T-helper 1 cell treated with Interleukin-12 subunit alpha and Interleukin-12 subunit beta and Interleukin-4 antibody, amounts not matched to agents 30 ng/mL and 1 ng/mL, for 36 hours (primary cell): ENCODE measurements at regions not wholly inside any gene's neighbourhood (a gene's known extent, or its start where the extent isn't known, plus 50 kb on each side); places are given as distances from the start of the nearest gene placed in this dataset.

Experiments
- intact Hi-C: fragments of 100-400 bp; cut with micrococcal nuclease; formaldehyde crosslinking; loops from one replicate; pipeline ENCODE4 v1.15.1; 2024

DNA sequence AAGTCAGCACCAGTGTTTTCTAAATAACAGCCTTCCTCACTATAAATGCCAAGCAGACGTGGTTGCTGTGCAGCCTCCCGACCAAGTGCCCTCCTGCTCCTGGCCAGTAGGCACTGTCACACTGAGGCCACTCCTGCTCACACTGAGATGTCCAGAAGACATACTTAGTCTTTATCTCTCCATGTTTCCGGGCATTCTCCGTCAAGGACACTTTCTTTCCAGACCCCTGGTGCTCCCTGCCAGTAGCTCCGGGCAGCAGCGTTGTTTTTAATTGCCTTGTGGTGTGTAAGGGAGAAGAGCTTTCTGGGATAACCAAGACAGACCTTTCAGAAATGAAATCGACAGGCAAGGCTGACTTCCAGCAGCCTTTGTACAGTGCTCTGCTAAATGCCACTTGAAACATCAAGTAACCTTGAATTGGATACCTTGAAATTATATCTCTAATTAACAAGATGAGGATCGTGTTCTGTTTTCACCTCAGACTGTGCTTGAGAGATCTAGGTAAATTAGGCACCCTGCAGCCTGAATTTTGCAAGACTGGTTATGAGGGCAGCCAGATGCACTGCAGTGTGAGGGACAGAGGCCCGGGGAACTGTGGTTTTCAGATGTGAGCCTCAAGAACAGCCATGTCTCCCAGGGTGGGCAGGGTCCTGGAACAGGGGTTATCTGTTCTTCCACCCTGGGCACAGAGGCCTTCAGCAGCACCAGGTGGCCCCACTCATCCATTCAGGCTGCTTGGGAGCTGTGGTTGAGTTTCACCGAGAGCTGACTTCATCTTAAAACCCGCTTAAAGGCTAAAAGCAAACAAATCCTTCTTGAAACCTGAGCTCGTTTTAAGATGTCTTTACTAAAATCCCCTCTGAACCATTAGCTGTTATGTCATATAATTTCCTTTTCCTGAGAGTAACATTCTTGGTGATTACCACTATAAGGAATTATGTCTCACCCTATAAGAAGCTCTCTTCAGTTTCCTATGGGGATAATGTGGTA lies 105.5 kb upstream of the IL12A start:
- intact Hi-C loops = no loop called here

DNA sequence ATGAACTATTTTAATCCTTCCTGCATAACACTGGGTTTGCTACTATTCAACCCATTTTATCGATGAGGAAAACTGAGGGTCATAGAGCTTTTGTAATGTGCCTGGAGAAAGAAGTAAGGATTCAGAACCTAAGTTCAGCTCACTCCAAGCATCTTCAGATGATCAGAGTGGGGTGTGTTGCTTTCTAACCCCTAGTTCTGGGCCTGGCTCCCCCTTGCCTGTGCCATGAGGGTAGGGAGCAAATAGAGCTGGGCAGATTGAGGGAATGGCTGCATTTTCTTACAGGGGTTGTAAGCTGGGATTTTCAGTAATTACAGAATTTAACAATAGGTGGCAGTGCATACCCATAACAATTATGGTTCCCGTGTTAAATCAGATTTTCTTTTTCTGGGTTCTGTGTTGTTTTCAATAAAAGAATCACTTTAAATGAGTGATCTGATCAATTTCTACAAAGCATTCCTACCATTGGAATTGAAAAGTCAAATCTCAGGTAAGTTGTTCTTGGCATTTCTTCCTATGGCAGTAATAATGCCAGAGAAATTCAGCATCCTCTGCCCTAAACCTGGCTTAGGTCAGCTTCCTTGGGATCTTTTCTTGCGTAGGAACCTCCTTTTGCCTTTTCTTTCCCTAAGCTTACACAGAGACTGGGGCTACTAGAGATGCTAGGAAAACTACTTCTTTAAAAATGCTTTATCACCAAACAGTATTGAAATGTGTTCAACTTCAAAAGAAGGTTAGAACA lies 103.8 kb upstream of the IL12A start:
- intact Hi-C loops = loop anchor here (1.0 to 5.0 kb wide), 7 partner anchors 103 to 601 kb away; partner anchors contain the start of genes C3orf80, IFT80, IL12A and SMC4

DNA sequence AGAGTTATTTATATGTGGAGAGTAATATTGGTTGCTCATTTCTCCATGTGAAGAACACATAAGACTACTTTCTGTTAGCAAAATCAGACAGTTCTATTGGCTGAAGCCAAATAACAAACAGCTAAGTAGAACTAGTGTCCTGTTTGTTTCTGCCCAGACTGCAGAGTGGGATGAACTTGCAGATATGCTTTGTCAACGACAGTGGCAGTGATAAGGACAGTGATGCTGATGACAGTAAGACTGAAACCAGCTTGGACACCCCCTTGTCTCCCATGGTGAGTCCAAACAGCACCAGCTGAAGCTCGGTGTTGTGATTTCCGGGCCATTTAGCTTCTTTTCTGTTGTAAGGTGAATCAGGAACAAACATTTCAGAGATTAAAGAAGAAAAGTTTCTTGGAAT lies 102.6 kb upstream of the IL12A start:
- intact Hi-C loops = loop anchor here (5.0 kb wide), 1 partner anchor 511 kb away; the partner anchor contains the start of genes IFT80 and SMC4

DNA sequence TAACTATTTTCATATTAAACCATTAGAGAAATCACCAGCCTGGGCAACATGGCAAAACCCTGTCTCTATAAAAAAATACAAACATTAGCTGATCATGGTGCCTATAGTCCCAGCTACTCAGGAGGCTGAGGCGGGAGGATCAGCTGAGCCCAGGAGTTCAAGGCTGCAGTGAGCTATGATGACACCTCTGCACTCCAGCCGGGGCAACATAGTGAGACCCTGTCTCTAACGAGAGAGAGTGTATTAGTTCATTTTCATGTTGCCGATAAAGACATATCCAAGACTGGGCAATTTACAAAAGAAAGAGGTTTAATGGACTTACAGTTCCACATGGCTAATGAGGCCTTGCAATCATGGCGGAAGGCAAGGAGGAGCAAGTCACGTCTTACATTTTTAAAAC lies 102.1 kb upstream of the IL12A start:
- intact Hi-C loops = loop anchor here (5.0 kb wide), 1 partner anchor 511 kb away; the partner anchor contains the start of genes IFT80 and SMC4

GRCh38 chr3:159887168-159887567 lies 101.5 kb upstream of the IL12A start:
- intact Hi-C loops = loop anchor here (5.0 kb wide), 1 partner anchor 510 kb away; the partner anchor contains the start of genes IFT80 and SMC4

DNA sequence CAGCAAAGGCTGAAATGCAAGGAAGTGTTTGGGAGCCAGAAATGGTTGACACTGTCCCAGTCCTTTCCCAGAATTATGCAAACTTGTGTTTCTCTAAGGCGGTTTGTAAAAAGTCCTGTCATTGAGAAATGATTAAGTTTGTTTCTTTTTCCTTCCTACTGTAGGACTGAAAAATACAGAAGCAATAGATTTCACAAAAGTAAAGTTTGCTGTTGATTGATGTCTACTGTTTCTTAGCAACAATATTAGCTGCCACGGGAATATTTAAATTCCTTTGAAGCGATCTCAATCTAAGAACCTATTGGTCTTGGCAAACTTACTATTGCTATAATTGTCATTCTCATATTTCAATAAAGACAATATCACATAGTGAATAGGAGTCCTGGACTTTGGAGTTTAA lies 100.7 kb upstream of the IL12A start:
- intact Hi-C loops = loop anchor here (5.0 kb wide), 1 partner anchor 509 kb away; the partner anchor contains the start of genes IFT80 and SMC4

- intact Hi-C loops = no loop called here
These were observed 96.4 kb upstream of the IL12A start for GRCh38 chr3:159892171-159892795.

DNA sequence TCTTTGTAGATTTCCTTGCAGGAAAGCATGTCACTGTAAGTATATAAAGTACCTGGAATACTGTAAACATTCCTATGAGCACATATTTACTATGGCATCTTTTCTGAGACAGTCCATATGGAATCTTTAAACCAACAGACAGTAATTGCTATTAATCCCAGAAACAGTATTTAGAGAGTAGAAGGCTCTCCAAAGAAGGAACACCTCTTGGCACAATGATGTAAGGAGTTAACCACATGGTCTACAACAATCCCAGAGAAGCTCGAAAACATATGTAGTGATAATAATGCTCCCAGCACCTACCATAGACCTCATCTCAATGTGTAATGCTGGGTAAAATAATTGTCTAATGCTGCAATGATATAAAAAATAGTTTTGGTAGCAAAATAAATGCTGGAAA lies 95.8 kb upstream of the IL12A start:
- intact Hi-C loops = no loop called here

- intact Hi-C loops = no loop called here
These were observed 94.2 kb upstream of the IL12A start for GRCh38 chr3:159894386-159894785.

DNA sequence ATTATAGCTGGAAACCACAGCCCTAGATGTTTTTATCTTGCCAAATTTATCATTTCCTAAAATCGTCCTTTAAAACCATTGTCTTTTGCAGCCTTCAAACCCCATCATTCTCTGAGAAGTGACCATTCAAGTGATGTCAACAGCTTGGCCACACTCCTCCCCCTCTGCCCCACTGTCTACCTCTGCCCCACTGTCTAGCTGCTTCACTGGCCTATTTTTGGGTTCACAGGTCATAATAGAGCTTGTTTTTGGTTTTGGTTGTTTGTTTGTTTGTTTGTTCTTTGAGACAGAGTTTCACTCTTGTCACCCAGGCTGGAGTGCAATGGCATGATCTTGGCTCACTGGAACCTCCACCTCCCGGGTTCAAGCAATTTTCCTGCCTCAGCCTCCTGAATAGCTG lies 93.2 kb upstream of the IL12A start:
- intact Hi-C loops = no loop called here

- intact Hi-C loops = no loop called here
These were observed 92.1 kb upstream of the IL12A start for GRCh38 chr3:159896543-159896942.

DNA sequence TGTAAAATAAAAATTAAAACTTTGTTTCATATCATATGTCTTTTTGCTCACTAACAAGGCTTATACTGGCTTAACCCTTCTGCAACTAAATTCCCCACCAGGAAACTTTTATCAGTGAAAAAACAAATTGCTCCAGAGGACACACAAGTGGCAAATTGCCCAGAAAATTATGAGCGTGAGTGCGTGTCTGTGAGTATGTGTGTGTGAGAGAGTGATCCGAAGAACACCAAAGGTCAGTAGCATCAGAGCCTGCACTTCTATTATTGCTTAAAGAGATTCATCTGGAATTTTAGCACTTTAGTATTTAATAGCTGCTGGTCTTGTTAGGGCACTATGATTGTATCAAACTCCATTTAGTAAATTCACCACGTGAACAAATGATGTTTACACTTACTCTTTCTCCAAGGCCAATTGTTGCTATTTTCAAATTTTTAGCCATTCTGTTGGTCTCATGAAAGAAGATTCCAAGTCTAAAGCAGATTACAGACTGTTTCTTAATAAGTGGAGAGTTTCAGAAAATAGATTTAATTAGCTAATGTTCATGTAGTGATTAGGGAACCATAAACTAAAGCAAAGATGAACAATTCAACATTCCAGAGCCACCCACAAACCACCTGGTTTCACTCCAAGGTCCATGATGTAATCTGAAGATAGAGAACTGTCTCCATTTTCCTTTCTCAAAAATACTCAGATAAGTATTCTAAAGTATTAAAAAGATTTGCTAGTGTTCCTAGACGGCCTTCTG lies 91.1 kb upstream of the IL12A start:
- intact Hi-C loops = no loop called here

DNA sequence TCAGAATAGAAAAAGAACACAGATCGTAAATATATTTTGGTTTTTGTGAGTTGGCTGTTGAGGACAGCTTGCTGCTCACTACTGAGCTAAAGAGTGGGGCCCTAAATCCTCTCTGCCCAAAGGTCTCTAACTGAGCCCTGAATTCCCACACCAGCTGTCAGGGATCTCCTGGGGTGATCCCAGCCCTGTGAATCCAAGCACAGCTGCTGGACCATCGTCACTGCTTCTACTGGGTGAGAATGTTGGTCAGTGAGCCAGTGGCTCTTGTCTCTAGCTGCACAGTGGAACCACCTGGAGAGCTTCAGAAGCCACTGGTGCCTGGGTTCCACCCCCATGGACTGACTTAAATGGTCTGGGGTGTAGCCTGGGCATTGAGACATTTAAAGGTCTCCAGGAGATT lies 90.5 kb upstream of the IL12A start:
- intact Hi-C loops = no loop called here

DNA sequence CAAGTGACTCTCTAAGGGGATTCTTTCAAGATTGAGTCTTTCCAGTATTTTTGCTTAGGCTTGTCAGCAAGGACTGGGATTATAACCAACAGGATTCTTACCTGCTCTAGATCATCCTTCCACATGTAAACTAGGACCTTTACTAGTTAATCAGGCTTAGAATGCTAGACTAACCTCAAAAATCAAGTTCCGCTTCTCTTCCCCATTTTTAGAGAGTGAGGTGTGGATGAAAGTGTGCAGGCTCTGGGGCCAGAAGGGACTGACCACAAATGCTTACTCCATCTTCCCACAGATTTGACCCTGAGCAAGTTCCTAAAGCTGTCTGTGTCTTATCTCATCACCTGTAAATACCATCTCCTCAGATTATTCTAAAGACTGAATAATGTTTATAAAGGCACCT lies 89.5 kb upstream of the IL12A start:
- intact Hi-C loops = no loop called here

DNA sequence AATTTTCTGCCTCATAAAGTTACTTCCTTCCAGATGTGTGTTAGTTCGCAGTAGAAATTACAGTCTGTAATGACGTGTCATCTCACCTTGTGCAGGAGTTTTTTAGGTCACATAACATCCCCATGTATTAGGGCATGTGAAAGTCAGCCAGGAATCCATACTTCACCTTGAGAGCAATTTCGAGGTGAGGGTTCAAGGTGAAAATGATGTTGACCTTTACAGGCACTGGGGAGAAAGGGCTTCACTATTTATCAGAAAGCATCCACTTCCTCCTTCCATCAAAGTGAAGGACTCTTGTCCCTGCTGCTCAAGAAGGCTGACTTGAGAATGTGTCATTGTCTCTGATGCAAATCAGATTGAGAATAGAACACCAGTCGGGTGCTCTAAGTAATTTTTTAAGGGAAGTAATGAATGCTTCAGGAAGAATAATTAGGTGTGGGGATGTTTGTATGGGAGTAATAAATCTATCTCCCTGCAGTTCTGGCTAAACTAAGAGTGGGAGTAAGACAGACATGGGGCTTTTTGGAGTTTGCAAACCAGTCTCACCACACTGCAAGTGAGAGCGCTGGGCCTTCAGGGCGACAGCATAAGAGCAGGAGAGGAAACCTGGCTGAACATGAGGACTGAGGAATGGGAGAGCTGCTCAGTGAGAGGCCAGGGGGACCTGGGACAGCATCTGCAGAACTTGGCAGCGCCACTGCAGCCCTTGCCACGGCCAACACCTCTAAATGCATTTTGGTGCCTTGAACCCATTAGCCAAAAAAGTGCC lies 85.9 kb upstream of the IL12A start:
- intact Hi-C loops = no loop called here

DNA sequence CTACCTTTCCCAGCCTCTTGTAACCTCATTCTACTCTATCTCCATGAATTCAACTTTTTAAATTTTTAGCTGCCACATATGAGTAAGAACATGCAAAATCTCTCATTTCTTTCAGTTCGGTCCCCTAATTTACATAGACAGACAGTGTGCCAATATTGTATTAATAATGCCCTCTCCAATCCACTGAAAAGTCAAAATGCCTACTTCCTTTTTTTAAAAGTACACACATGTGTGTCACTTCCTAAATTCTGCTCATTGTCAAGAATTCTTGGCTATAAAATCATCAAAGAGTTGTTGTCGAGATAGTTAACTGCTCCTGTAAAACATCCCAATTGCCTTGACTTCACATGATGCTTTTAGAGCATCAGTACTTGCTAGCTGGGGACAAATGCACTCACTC lies 84.2 kb upstream of the IL12A start:
- intact Hi-C loops = no loop called here

GRCh38 chr3:159904911-159905310 lies 83.7 kb upstream of the IL12A start:
- intact Hi-C loops = no loop called here

GRCh38 chr3:159907828-159908227 lies 80.8 kb upstream of the IL12A start:
- intact Hi-C loops = no loop called here

GRCh38 chr3:159910991-159911663 lies 77.5 kb upstream of the IL12A start:
- intact Hi-C loops = loop anchor here (2.0 to 5.0 kb wide), 2 partner anchors 78 to 486 kb away; partner anchors contain the start of genes IFT80, IL12A and SMC4
